ENCODE measurements at regions not wholly inside any gene's neighbourhood (a gene's known extent, or its start where the extent isn't known, plus 50 kb on each side); places are given as distances from the start of the nearest gene placed in this dataset.

- TF ChIP-seq POLR2A (IDR thresholded peaks at IDR 0.05; ENCODE audit: low read length) (no peak), GATA1 (IDR thresholded peaks at IDR 0.05; ENCODE audit: low read depth, low read length) (no peak)
Measured at GRCh38 chr3:4091786-4092185, 211.4 kb upstream of the SETMAR start.
